Effector memory CD4-positive, alpha-beta T cell (primary cell): ENCODE measurements at regions not wholly inside any gene's neighbourhood (a gene's known extent, or its start where the extent isn't known, plus 50 kb on each side); places are given as distances from the start of the nearest gene placed in this dataset.

Experiments
- DNase-seq, 3 donors: peaks; one replicate each; pipeline ENCODE4 v3.0.0-alpha.2; 2020
- H3K27ac ChIP-seq: 2 replicates; pipeline ENCODE4 v1.7.0; 2013; ENCODE audit warnings: mild to moderate bottlenecking, low read length, moderate library complexity; ENCODE audit not compliant: insufficient read depth, poor library complexity, severe bottlenecking
- H3K27me3 ChIP-seq: replicated peaks from 2 replicates; pipeline ENCODE4 v1.7.0; 2013; ENCODE audit warnings: mild to moderate bottlenecking, low read length; ENCODE audit not compliant: insufficient read depth, control insufficient read depth, poor library complexity, severe bottlenecking
- H3K36me3 ChIP-seq: 2 replicates; pipeline ENCODE4 v1.7.0; 2013; ENCODE audit warnings: mild to moderate bottlenecking, low read length, moderate library complexity; ENCODE audit not compliant: control insufficient read depth, insufficient read depth
- H3K4me1 ChIP-seq: 2 replicates; pipeline ENCODE4 v1.7.0; 2013; ENCODE audit warnings: low read length, mild to moderate bottlenecking; ENCODE audit not compliant: control insufficient read depth, insufficient read depth, poor library complexity, severe bottlenecking
- H3K4me3 ChIP-seq: 2 replicates; pipeline ENCODE4 v1.7.0; 2013; ENCODE audit warnings: low read length, low read depth, mild to moderate bottlenecking; ENCODE audit not compliant: insufficient read depth, poor library complexity, severe bottlenecking
- H3K9me3 ChIP-seq: 2 replicates; pipeline ENCODE4 v1.7.0; 2013; ENCODE audit warnings: mild to moderate bottlenecking, low read length, moderate library complexity; ENCODE audit not compliant: control insufficient read depth

DNA sequence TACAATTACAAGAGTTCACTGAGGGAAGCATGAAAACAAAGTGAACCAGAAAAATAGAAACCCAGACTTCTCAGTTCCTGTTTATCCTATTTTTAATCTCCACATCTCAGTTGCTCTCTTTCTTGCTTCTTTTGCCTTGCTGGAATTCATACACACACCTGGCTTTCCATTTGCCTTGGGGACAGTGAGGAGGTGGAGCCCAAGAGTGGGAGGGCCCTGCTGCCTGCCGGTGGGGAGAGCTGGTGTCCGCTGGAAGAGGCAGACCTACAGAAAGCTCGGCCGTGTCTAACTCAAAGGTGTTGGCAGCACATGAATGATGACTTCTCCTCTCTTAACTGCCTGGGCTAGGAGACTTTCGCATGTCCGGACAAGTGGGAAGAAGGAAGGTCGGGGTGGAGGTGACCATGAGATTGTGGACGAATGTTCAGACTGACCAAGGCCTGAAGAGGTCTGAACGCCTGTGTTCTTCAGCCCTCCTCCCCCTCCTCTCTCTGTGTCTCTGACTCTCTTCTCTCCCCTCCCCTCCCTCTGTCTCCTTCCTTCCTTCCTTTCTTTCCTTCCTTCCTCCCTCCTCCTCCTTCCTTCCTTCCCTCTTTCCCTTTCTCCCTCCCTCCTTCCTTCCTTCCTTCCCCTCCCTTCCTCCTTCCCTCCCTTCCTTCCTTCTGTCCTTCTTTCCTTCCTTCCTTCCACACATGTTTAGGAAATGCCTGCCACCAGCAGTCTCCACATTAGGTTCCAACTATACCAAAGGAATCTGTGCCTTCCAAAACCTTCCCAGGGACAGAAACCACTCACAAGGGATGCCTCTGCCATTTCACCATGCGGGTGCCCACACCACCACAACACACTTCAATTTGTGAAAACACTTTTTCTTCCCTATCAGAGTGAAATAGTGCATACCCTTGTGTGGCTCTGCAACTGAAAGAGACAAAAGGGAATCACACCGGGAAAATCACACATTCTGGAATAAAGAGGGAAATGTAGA lies 157.3 kb upstream of the RUNX1 start:
- peaks cover 4% of the 10 kb centered on the region for H3K4me1 ChIP-seq
- H3K27me3 ChIP-seq: no peaks in the 10 kb centered on the region
- no peak for DNase-seq
- no peak overlapping the region for H3K4me3 ChIP-seq
- H3K36me3 ChIP-seq: no peaks in the 10 kb centered on the region
- no peak overlapping the region for H3K27ac ChIP-seq
- no peaks in the 10 kb centered on the region for H3K9me3 ChIP-seq

DNA sequence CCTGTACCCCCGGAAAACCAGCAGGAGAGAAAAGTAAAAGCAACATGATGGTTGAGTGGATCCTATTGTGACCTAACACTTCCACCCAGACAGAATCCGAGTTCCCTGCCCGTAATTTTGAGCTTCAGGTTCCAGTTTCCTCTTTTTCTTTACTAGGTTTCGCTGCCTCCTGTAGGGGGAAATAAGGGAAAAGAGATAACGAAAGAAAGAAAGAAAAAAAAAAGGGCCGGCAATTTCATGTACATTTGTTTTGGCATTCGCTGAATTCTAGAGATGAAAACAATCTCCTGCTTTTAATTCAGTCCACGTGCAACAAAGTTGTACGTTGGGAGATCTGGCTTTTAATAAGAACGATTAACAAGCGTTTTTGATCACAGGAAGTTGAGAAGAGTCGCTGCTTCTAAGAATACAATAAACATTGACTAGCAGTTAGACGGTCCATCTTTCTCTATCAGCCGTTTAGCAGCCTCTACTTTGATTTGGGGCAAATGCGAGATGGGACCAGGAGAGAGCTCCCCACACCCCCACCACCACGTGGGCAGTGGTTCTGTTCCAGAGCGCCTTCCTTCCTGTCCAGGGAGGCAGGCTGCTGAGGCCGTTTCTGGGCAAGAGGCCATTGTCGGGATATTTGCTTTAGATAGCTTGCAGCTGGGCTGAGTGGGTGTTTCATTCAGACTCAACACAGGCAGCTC lies 155.9 kb upstream of the RUNX1 start:
- H3K4me3 ChIP-seq: peak overlapping the region; percentile 45
- no peaks in the 10 kb centered on the region for H3K9me3 ChIP-seq
- H3K36me3 ChIP-seq: no peaks in the 10 kb centered on the region
- no peak overlapping the region for H3K27ac ChIP-seq
- DNase-seq: no peak
- H3K27me3 ChIP-seq: no peaks in the 10 kb centered on the region
- H3K4me1 ChIP-seq: peaks cover 4% of the 10 kb centered on the region

DNA sequence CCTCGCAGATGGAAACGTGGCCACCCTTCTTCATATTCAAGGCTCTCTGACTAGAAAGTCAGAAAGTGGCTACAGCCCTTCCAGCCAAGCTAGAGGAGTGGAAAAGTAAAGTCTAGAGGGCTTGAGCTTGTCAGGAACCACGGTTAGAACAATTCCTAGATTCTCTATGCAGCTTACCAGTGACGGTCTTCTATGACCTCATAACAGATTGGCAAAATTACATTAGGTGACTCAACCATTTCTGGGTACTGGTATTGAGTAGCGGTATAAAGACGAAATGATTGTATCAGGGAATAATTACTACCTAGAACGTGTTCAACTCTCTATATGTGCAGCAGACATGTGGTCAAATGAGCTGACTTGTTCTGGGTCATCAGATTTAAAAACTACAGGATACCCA lies 155.0 kb upstream of the RUNX1 start:
- Histone ChIP-seq H3K4me1 (peaks cover 4% of the 10 kb centered on the region), H3K4me3 (no peak overlapping the region), H3K9me3 (no peaks in the 10 kb centered on the region), H3K36me3 (no peaks in the 10 kb centered on the region), H3K27ac (no peak overlapping the region), H3K27me3 (no peaks in the 10 kb centered on the region)
- DNase-seq: no peak

DNA sequence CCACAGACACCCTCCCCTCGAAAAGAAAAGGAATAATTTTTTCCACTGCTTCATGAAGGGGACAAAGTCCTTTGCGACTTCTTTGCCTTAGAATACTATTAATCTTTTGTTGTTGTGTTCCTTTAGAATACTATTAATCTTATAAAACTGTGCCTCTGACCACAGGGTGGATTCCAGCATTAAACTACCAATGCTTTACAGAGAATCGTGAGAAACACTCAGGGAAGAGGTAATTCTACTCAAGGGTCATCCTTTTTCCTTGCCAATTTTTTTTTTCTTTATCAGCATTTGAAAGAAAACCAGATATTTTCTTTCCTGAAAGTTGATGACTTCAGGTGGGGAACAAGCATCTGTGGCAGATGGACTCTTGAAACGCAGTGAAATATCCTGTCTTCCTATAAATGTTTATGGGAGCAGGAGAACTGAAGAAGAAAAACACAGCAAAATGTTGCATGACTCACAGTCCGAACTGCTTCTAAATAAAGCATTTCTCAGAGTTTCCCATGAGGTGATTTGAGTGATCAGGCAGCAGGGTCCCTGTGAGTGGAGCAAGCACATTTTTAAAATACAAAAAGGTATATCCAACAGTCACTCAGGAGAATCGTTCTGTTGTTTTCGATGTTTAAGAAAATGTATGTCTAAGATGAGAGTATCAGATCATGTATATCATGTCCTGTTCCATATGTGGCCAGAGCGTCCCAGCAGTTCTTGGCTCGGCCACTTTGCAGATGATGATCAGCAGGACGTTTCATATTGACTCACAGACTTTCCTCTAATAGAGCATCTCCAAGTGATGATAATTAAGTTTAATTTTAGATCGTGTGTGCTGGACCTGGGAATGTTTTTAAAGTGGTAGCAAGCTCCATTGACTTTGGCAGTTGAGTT lies 154.2 kb upstream of the RUNX1 start:
- Histone ChIP-seq H3K4me1 (peaks cover 4% of the 10 kb centered on the region), H3K27me3 (no peaks in the 10 kb centered on the region), H3K9me3 (no peaks in the 10 kb centered on the region), H3K4me3 (no peak overlapping the region), H3K27ac (no peak overlapping the region), H3K36me3 (no peaks in the 10 kb centered on the region)
- no peak for DNase-seq

DNA sequence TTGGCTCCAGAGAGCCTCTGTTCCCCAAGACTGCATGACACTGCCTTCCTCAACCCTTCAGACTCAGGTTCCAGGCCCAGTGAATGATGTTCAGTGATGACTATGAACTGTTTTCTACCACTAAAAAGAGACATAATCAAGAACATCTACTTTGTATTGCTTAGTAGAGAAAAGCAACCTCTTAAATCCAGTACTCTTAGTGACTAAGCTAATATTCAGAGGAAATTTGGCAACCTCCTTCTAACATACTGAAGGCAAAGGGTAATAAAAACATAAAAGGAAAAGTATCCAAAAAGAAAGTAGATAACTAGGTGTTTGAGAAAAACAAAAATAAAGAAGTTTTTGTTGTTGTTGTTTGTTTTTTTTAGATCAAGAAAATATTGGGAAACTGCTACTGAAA lies 153.3 kb upstream of the RUNX1 start:
- H3K27ac ChIP-seq: no peak overlapping the region
- H3K4me1 ChIP-seq: peaks cover 4% of the 10 kb centered on the region
- no peaks in the 10 kb centered on the region for H3K27me3 ChIP-seq

DNA sequence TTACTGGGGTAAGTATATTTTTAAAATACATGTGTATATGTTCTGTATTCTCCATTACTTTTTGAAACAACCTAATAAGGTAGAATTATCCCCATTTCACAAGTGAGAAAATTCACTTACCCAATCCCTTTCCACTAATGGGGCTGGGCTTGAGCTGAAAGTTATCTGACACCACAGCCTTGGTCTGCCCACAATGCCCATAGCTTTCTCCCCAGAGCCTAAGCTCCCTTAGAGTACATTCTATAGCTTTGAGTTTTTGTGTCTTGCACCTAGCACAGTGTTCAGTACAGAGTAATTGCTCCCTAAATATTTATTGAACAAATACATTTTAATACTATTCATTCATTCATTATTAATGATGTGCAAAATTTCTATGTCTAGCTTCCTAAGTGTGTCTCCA lies 152.7 kb upstream of the RUNX1 start:
- no peaks in the 10 kb centered on the region for H3K9me3 ChIP-seq
- H3K36me3 ChIP-seq: no peaks in the 10 kb centered on the region
- DNase-seq: no peak
- H3K27ac ChIP-seq: no peak overlapping the region
- H3K27me3 ChIP-seq: no peaks in the 10 kb centered on the region
- peaks cover 4% of the 10 kb centered on the region for H3K4me1 ChIP-seq
- no peak overlapping the region for H3K4me3 ChIP-seq

More for the DNA sequence above, 153.3 kb upstream of the RUNX1 start:
- H3K9me3 ChIP-seq: no peaks in the 10 kb centered on the region
- no peaks in the 10 kb centered on the region for H3K36me3 ChIP-seq
- H3K4me3 ChIP-seq: no peak overlapping the region
- no peak for DNase-seq

DNA sequence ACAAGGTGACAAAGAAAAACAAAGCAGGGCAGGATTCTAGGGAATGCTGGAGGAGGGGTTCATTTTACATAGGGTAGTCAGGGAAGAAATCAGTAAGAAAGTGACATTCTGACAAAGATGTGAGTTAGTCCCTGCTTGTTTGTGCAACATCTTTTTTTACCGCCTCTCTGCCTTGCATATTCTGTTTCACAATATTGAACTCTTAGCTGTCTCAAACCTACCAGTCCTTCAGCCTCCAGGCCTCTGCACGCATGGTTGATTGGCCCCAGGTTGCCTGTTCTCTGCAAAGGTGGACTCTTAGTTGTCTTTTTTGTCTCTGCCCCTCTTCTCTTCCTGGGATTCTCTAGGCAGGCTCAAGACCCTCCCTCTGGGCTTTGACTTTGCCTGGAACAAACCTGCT lies 152.2 kb upstream of the RUNX1 start:
- H3K27ac ChIP-seq: no peak overlapping the region
- no peak for DNase-seq
- no peak overlapping the region for H3K4me3 ChIP-seq
- H3K27me3 ChIP-seq: no peaks in the 10 kb centered on the region
- H3K9me3 ChIP-seq: no peaks in the 10 kb centered on the region
- H3K36me3 ChIP-seq: no peaks in the 10 kb centered on the region
- peaks cover 4% of the 10 kb centered on the region for H3K4me1 ChIP-seq

DNA sequence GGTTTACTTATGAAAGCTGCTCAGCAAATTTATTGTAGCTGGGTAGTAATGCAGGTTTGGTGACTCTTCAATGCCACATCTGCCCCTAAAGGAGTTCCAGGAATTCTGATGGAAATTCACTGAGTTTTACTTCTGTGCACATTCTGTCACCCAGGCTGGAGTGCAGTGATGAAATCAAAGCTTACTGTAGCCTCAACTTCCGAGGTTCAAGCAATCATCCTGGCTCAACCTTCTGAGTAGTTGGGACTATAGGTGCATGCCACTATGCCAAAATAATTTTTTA lies 150.6 kb upstream of the RUNX1 start:
- DNase-seq: no peak
- no peaks in the 10 kb centered on the region for H3K9me3 ChIP-seq
- no peaks in the 10 kb centered on the region for H3K36me3 ChIP-seq
- H3K4me1 ChIP-seq: peaks cover under 1% of the 10 kb centered on the region
- no peak overlapping the region for H3K27ac ChIP-seq
- no peaks in the 10 kb centered on the region for H3K27me3 ChIP-seq
- no peak overlapping the region for H3K4me3 ChIP-seq

DNA sequence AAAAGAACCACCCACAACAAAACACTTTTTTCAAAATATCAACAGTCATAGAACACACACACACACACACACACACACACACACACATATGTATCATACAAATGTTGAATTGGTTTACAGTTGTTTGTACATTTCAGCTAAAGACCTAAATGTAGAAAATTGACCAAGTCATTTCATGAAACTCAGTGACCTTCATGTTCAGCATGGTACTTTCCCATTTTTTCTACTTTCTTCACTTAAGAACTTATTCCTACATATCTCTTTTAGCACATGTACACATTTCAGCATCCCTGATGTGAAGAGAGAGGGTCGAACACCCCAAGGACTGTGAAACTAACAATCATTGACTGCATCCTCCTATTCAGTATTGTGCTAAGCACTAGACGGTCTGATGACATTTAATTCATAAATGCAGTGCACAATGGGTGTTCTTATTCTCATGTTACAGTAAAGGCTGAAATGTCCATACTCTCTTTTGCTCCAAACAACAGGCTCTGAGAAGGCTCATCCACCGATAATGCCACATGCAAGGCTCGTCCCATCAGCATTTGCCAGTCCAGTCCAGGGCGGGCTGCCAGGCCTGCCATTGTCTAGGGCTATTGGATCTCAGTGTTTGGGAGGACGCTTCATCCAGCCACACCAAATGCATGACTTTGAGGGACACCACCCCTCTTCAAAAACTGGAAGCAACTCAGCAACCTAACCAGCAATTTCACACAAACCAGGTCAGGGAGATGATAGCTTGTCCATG lies 150.1 kb upstream of the RUNX1 start:
- Histone ChIP-seq H3K27me3 (no peaks in the 10 kb centered on the region), H3K36me3 (no peaks in the 10 kb centered on the region), H3K27ac (no peak overlapping the region), H3K4me1 (no peaks in the 10 kb centered on the region), H3K4me3 (no peak overlapping the region), H3K9me3 (no peaks in the 10 kb centered on the region)
- no peak for DNase-seq
